Activated CD4-positive, alpha-beta memory T cell treated with anti-CD3 and anti-CD28 coated beads for 36 hours (primary cell): ENCODE measurements at regions not wholly inside any gene's neighbourhood (a gene's known extent, or its start where the extent isn't known, plus 50 kb on each side); places are given as distances from the start of the nearest gene placed in this dataset.

Experiments
- CTCF ChIA-PET: fragments of 350-600 bp; sonication (Branson Sonifier 250); formaldehyde crosslinking; loops from one replicate; lab custom pipeline; 2021; ENCODE audit warnings: antibody characterized with exemption, inconsistent platforms; lab: Charles Lee
- POLR2A ChIA-PET: fragments of 350-600 bp; sonication (Branson Sonifier 250); formaldehyde crosslinking; loops from one replicate; lab custom pipeline; 2021; ENCODE audit warnings: antibody characterized with exemption; lab: Charles Lee
- DNase-seq: peaks from one replicate; pipeline ENCODE4 v3.0.0-alpha.2; 2020
- H3K27ac Mint-ChIP-seq: one replicate; pipeline ENCODE4 v1.8.0; 2021; ENCODE audit warnings: mixed read lengths
- H3K27me3 Mint-ChIP-seq: one replicate; pipeline ENCODE4 v1.8.0; 2021; ENCODE audit warnings: mixed read lengths
- H3K36me3 Mint-ChIP-seq: one replicate; pipeline ENCODE4 v1.8.0; 2021; ENCODE audit warnings: mixed read lengths
- H3K4me1 Mint-ChIP-seq: one replicate; pipeline ENCODE4 v1.8.0; 2021; ENCODE audit warnings: low read depth, mixed read lengths
- H3K4me3 Mint-ChIP-seq: one replicate; pipeline ENCODE4 v1.8.0; 2021; ENCODE audit warnings: mild to moderate bottlenecking, mixed read lengths
- H3K9me3 Mint-ChIP-seq: one replicate; pipeline ENCODE4 v1.8.0; 2021; ENCODE audit warnings: mixed read lengths
- intact Hi-C: fragments of 100-400 bp; cut with micrococcal nuclease; formaldehyde crosslinking; loops from one replicate; pipeline ENCODE4 v1.15.1; 2023

DNA sequence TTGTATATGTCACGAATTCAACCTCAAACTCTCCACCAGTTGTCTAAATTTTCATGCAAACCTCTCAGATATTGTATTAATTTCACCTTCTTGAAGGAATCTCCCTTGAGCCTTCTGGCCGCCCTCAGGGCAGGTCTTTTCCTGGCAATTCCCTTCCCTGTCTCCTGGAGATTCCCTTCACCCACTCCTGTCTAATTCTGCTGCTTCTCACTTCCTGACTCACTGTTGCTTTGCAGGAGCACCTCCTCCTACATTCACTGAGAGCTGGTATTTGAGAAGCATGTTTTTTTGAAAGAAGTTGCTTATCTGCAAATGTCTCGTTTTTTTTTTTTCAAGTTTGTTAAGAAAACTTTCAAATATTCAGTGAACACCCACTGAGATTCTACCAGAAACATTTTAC is 79.9 kb upstream of the OTOS start:
- H3K4me1 Mint-ChIP-seq = no peaks in the 10 kb centered on the region
- ChIA-PET CTCF (interaction anchor here (1.3 kb wide), 1 partner anchor 12 kb away, joined by 5 read pairs; no protein-coding TSS in a partner anchor), POLR2A (no interaction called here)
- H3K27me3 Mint-ChIP-seq = peaks cover 25% of the 10 kb centered on the region
- no peaks in the 10 kb centered on the region for H3K9me3 Mint-ChIP-seq
- no peak overlapping the region for H3K4me3 Mint-ChIP-seq
- no peaks in the 10 kb centered on the region for H3K36me3 Mint-ChIP-seq
- no peak for DNase-seq
- no peak overlapping the region for H3K27ac Mint-ChIP-seq
- intact Hi-C loops = no loop called here

DNA sequence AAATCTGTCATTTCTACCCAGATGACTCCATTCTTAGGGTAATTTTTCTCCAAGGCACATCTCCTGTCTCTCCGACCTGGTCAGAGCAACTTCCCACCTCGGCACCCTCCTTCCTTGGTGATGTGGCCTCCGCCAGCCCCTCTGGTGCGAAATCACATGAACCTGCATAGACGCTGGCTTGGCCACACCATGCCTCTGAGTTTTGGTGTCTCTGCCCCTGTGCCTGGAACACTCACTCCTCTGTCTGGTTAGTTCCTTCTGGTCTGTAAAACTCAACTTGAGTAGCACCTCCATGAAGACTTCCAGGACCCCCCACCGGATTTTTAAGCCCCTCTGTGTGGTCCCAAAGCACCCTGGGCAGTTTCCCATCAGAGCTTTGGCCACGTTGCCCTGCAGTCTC is 83.2 kb upstream of the OTOS start:
- Mint-ChIP-seq H3K9me3 (peaks cover 4% of the 10 kb centered on the region), H3K27ac (no peak overlapping the region), H3K4me1 (no peaks in the 10 kb centered on the region), H3K36me3 (peaks cover 3% of the 10 kb centered on the region), H3K27me3 (peaks cover 33% of the 10 kb centered on the region), H3K4me3 (no peak overlapping the region)
- DNase-seq = no peak
- intact Hi-C loops = no loop called here
- ChIA-PET POLR2A (no interaction called here), CTCF (interaction anchor here (1.0 kb wide), 1 partner anchor 10 kb away, joined by 3 read pairs; no protein-coding TSS in a partner anchor)

DNA sequence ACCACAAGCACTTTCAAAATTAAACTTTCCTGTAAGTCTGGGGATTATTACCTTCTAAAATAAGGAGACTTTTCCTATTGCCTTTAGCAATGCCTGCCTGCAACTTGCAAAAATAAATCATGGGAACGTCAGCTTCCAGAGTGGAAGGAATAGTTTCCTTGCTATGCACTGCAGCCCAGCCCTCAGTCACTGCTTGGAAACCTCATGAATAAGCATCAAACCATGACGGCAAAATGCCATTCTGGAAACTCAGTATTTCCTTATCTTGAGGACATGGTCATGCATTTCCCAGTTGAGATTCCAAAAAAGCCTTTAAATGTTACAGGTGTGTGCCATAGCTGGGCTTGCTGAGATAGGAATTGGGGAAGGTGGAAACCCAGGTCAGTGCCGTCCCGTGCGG is 84.2 kb upstream of the OTOS start:
- Mint-ChIP-seq H3K9me3 (peaks cover 13% of the 10 kb centered on the region), H3K4me1 (no peaks in the 10 kb centered on the region), H3K27me3 (peaks cover 33% of the 10 kb centered on the region), H3K4me3 (no peak overlapping the region), H3K27ac (no peak overlapping the region), H3K36me3 (peaks cover 8% of the 10 kb centered on the region)
- POLR2A ChIA-PET = no interaction called here
- intact Hi-C loops = no loop called here
- CTCF ChIA-PET = interaction anchor here (1.0 kb wide), 1 partner anchor 8 kb away, joined by 3 read pairs; no protein-coding TSS in a partner anchor
- peak; percentile 2 for DNase-seq

- CTCF ChIA-PET = interaction anchor here (1.0 kb wide), 1 partner anchor 20 kb away, joined by 3 read pairs; no protein-coding TSS in a partner anchor
- Mint-ChIP-seq H3K9me3 (peaks cover 14% of the 10 kb centered on the region), H3K27ac (no peak overlapping the region), H3K4me3 (no peak overlapping the region), H3K27me3 (peaks cover 35% of the 10 kb centered on the region), H3K36me3 (peaks cover 8% of the 10 kb centered on the region), H3K4me1 (no peaks in the 10 kb centered on the region)
- peak; percentile 5 for DNase-seq
- POLR2A ChIA-PET = no interaction called here
- intact Hi-C loops = no loop called here
Measured at GRCh38 chr2:240225131-240225530, 84.7 kb upstream of the OTOS start.

DNA sequence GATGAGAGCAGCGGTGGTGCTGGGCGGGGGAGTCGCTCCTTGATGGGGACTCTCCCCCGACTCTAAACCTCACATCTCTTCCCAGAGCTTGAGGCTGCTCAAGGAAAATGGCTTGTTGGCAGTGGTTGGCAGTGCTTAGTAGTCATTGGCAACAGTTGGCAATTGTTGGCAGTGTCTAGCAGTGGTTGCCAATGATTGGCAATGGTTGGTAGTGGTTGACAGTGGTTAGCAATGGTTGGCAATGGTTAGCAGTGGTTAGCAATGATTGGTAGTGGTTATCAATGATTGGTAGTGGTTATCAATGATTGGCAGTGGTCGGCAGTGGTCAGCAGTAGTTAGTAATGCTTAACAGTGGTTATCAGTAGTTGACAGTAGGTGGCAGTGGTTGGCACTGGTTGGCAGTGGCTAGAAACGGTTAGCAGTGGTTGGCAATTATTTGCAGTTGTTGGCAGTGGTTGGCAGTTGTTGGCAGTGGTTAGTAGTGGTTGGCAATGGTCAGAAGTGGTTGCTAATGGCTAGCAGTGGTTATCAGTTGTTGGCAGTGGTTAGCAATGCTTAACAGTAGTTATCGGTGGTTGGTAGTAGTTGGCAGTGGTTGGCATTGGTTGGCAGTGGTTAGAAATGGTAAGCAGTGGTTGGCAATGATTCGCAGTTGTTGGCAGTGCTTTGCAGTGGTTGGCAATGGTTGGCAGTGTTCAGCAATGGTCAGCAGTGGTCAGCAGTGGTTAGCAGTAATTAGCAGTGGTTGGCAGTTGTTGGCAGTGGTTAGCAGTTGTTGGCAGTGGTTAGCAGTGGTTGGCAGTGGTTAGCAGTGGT is 85.4 kb upstream of the OTOS start:
- H3K4me1 Mint-ChIP-seq = no peaks in the 10 kb centered on the region
- no peak overlapping the region for H3K4me3 Mint-ChIP-seq
- POLR2A ChIA-PET = no interaction called here

DNA sequence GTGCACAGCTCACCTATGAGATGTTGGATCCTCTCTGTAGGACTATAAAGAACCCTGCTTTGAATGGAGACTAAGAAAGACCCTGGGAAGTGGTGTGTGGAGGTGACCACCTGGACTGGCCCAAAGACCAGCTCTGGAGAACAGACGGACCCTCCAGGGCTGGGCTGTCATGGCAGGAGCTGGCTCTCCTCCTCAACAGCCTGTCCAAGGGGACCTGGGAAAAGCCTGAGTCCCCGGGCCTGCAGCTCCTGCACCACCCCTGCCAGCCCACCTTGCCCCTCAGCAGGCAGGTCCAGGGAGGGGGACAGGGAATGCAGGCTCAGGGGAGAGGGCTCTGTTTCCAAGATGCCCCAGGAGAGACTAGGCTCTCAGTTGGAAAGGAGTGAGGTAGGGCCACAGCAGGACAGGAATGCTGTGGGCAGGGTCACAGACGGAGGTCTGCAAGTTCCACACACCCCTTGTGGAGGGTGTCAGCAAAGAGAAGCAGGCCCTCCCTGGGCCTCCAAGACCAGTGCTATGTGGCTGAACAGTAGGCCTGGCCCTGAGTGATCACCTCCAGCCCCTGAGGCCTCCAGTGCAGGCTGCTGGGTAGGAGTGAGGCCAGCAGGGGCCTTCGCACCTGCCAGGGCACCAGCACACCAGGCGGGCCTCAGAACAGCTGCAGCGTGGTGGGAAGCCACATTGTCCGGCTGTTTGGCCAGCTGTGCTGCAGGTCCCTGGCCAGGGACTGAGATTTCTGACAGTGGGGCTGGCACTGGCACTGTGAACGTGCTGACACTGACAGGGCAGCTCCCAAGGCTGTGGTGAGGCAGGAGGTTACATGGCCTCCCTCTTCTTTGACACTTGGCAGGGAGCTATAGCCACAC is 86.4 kb upstream of the OTOS start:
- peaks cover 8% of the 10 kb centered on the region for H3K36me3 Mint-ChIP-seq
- no peak overlapping the region for H3K27ac Mint-ChIP-seq
- peaks cover 14% of the 10 kb centered on the region for H3K9me3 Mint-ChIP-seq
- H3K27me3 Mint-ChIP-seq = peaks cover 43% of the 10 kb centered on the region
- CTCF ChIA-PET = no interaction called here
- H3K4me3 Mint-ChIP-seq = no peak overlapping the region
- no peaks in the 10 kb centered on the region for H3K4me1 Mint-ChIP-seq
- POLR2A ChIA-PET = no interaction called here
- DNase-seq = peak; percentile 2
- intact Hi-C loops = no loop called here

More for the DNA sequence above, 85.4 kb upstream of the OTOS start:
- intact Hi-C loops = no loop called here
- CTCF ChIA-PET = interaction anchor here (1.0 kb wide), 1 partner anchor 21 kb away, joined by 3 read pairs; no protein-coding TSS in a partner anchor
- H3K9me3 Mint-ChIP-seq = peaks cover 14% of the 10 kb centered on the region
- peaks cover 8% of the 10 kb centered on the region for H3K36me3 Mint-ChIP-seq
- H3K27ac Mint-ChIP-seq = no peak overlapping the region
- peaks cover 39% of the 10 kb centered on the region for H3K27me3 Mint-ChIP-seq
- peak; percentile 3 for DNase-seq

DNA sequence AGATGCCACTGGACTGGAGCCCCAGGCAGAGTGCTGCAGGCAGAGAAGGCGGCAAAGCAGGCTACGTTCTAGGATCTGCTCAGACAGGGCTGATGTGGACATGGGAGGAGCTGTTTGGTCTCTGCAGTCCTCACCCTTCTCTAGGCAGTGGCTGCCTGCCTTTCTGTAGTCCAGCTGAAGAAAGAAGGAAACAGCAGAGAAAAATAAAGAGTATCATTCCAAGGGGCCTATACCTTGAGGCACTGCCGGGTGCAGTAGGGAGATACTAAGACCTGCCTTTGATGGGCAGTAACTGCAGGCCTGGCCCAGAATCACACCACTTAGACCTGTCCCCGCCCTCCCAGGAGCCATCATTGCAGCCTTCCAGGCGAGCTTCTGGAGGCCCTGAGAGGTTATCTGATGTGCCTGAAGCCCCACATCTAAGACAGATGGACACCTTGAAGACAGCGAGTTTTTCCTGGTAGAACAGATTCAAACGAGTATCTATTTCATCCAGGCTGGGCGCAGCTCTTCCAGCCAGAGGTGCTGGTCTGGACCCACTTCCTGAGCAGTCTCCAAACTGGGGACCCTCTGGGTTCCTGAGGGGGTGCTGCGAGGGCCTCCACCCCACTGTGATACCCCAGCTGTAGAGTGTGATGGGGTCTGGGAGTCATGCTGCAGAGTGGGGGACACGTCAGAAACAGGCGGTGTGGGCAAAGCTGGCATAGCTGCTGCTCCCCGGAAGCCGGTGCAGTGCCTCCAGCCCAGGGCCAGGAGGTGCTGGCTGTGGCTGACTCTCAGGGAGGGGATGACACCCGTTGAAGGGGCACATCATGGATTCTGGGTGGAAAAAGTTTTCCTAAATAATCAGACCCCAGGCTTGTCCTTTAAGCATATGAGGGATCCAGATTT is 87.3 kb upstream of the OTOS start:
- intact Hi-C loops = no loop called here
- H3K27me3 Mint-ChIP-seq = peaks cover 38% of the 10 kb centered on the region
- ChIA-PET POLR2A (no interaction called here), CTCF (interaction anchor here (0.6 kb wide), 1 partner anchor 188 kb away, joined by 3 read pairs; no protein-coding TSS in a partner anchor)
- H3K4me3 Mint-ChIP-seq = no peak overlapping the region
- no peaks in the 10 kb centered on the region for H3K4me1 Mint-ChIP-seq
- peaks cover 14% of the 10 kb centered on the region for H3K9me3 Mint-ChIP-seq
- peak; percentile 4 for DNase-seq
- no peak overlapping the region for H3K27ac Mint-ChIP-seq
- H3K36me3 Mint-ChIP-seq = peaks cover 8% of the 10 kb centered on the region

GRCh38 chr2:240229005-240229404 is 88.5 kb upstream of the OTOS start:
- Mint-ChIP-seq H3K27ac (no peak overlapping the region), H3K36me3 (peaks cover 8% of the 10 kb centered on the region), H3K4me1 (no peaks in the 10 kb centered on the region), H3K9me3 (peaks cover 14% of the 10 kb centered on the region), H3K27me3 (peaks cover 26% of the 10 kb centered on the region), H3K4me3 (no peak overlapping the region)
- ChIA-PET CTCF (no interaction called here), POLR2A (no interaction called here)
- no peak for DNase-seq
- intact Hi-C loops = no loop called here

DNA sequence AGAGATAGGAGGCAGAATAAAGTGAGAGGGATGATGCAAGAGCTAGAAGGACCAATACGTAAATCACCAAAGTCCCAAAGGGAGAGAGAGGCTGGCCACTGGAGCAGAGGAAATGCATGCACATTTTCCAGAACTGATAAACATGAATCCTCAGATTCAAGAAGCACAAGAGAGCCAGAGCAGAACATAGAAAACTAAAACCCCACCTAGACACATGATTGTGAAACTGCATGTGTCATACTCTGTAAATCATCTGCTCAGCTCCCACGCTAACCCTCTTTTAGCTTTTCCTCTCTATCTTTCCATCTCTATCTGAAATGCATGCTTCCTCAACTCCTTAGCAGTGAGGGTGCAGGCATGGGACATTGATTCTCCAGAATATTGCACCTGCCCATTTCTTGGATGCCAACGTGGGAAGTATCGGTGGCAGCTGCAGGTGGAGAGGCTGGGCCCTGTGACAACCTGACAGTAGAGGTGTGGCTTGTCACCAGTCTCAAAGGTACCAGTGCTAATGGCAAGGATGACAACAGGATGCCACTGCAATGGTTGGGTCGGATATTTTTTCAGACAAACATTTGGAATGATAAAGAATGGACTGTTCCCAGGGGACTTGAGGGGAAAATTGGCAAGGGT is 89.3 kb upstream of the OTOS start:
- Mint-ChIP-seq H3K4me3 (no peak overlapping the region), H3K36me3 (peaks cover 8% of the 10 kb centered on the region), H3K4me1 (no peaks in the 10 kb centered on the region), H3K27ac (no peak overlapping the region), H3K27me3 (peaks cover 21% of the 10 kb centered on the region), H3K9me3 (peaks cover 14% of the 10 kb centered on the region)
- CTCF ChIA-PET = no interaction called here
- intact Hi-C loops = no loop called here
- DNase-seq = peak; percentile 4
- POLR2A ChIA-PET = no interaction called here

DNA sequence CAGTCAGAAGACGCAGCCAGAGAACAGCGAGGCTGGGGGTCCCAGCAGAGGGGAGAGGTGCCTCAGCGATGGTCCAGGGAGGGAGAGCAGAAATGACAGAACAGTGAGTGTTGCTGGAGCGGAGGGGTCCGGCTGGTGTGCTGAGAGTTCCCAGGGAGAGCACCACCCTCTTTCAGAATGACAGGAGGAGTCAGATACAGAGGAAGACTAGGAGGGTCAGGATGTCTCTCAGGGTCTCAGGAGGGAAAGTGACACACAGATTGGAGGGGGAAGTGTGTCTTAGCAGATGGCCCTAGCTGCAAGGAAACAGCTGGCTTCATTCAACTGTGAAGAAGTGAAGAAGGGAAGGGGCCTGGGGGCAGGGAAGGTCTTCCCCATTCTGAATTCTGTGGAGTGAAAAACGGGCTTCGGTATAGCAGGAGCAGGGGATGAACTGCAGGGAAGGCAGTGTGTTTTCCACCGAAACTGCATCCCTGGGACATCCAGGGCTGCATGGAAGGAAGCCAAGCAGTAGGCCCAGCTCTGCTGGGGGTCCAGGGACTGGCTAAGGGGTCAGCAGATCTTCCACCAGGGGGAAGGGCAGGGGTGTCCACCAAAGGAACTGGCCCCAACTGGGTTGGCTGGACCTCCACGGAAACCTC is 90.0 kb upstream of the OTOS start:
- no peak for DNase-seq
- Mint-ChIP-seq H3K36me3 (peaks cover 8% of the 10 kb centered on the region), H3K9me3 (peaks cover 14% of the 10 kb centered on the region), H3K27me3 (peaks cover 19% of the 10 kb centered on the region), H3K4me1 (no peaks in the 10 kb centered on the region), H3K27ac (no peak overlapping the region), H3K4me3 (no peak overlapping the region)
- POLR2A ChIA-PET = no interaction called here
- CTCF ChIA-PET = interaction anchor here (1.0 to 3.3 kb wide), 2 partner anchors 8 to 209 kb away, joined by 3 to 24 read pairs; no protein-coding TSS in a partner anchor
- intact Hi-C loops = no loop called here
